ENCODE measurements at regions not wholly inside any gene's neighbourhood (a gene's known extent, or its start where the extent isn't known, plus 50 kb on each side); places are given as distances from the start of the nearest gene placed in this dataset.

- TF ChIP-seq CTCF (IDR thresholded peaks at IDR 0.05), result no peak
- no peak for TF ChIP-seq SMC3 (IDR thresholded peaks at IDR 0.05; ENCODE audit: low read depth, low read length)
- TF ChIP-seq RCOR1 (IDR thresholded peaks at IDR 0.05; ENCODE audit: low read length), result no peak
- TF ChIP-seq USF2 (IDR thresholded peaks at IDR 0.05; ENCODE audit: borderline replicate concordance, low read depth, low read length), result no peak
- no peak for TF ChIP-seq NFIC (IDR thresholded peaks at IDR 0.05; ENCODE audit: borderline replicate concordance)
- no peak for TF ChIP-seq MXI1 (IDR thresholded peaks at IDR 0.05; ENCODE audit: low read depth, low read length)
- no peak for TF ChIP-seq ZBTB33 (IDR thresholded peaks at IDR 0.05; ENCODE audit: borderline replicate concordance, low read depth)
- no peak for TF ChIP-seq EZH2phosphoT487 (IDR thresholded peaks at IDR 0.05; ENCODE audit: borderline replicate concordance, low read depth)
- TF ChIP-seq RAD21 (IDR thresholded peaks at IDR 0.05; ENCODE audit: low read length), result no peak
- TF ChIP-seq TCF12 (IDR thresholded peaks at IDR 0.05), result no peak
- TF ChIP-seq SIN3A (IDR thresholded peaks at IDR 0.05; ENCODE audit: borderline replicate concordance, low read depth, low read length), result no peak
- no peak for TF ChIP-seq MAX (IDR thresholded peaks at IDR 0.05; ENCODE audit: low read depth)
- no peak for TF ChIP-seq EP300 (IDR thresholded peaks at IDR 0.05; ENCODE audit: borderline replicate concordance in 1 of 2, low read depth in 1 of 2, low read length in 1 of 2)
Observed at GRCh38 chr11:96647621-96648020, 257.8 kb downstream of the JRKL start.

All from SK-N-SH (cell line).